ENCODE measurements at regions not wholly inside any gene's neighbourhood (a gene's known extent, or its start where the extent isn't known, plus 50 kb on each side); places are given as distances from the start of the nearest gene placed in this dataset.

- no peak for DNase-seq
- H3K4me3 Mint-ChIP-seq = no peak overlapping the region
- no peaks in the 10 kb centered on the region for H3K27me3 Mint-ChIP-seq (ENCODE audit: low read depth)
- no peak overlapping the region for H3K27ac Mint-ChIP-seq
- H3K4me1 Mint-ChIP-seq (ENCODE audit: low read depth) = no peaks in the 10 kb centered on the region
- intact Hi-C loops (cut with micrococcal nuclease) = no loop called here
- no peaks in the 10 kb centered on the region for H3K36me3 Mint-ChIP-seq (ENCODE audit: low read depth)
- CTCF ChIA-PET = interaction anchor here (0.9 kb wide), 1 partner anchor 567 kb away, joined by 3 read pairs; no protein-coding TSS in a partner anchor
- H3K9me3 Mint-ChIP-seq = peaks cover 18% of the 10 kb centered on the region
Measured at GRCh38 chr12:20305470-20305869, 62.9 kb upstream of the PDE3A start.

DNA sequence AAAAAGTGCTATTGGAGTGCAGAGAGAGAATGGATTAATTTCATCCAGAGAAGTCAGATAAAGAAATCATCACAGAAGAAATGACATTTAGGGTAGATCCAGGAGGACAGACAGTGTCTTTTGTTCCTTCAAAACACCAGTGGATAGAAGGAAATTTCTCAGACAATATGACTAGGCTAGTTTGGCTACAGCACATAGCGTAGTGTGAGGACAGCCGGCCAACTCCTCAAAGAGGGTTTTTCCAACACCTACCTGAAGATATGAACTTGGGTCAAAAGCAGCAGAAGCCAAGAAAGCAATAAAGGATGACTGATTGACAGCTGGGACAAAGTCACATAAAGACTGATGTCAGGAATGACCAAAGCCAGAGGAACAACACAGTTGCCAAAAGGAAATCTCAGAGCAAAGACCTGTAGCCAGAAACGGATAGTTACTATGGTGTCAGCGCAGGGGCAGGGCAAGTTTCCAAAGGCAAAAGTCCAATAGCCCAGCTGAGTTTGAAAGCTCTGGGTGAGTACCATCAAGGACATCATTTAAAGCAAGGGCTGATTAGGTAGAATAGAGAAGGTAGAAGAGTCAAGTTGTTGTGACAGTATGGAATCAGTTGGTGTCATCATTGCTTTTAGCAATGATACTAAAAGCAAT lies 58.7 kb upstream of the PDE3A start:
- H3K4me3 Mint-ChIP-seq = no peak overlapping the region
- intact Hi-C loops (cut with micrococcal nuclease) = no loop called here
- no peaks in the 10 kb centered on the region for H3K4me1 Mint-ChIP-seq (ENCODE audit: low read depth)
- H3K9me3 Mint-ChIP-seq = peaks cover 17% of the 10 kb centered on the region
- DNase-seq = no peak
- no peaks in the 10 kb centered on the region for H3K27me3 Mint-ChIP-seq (ENCODE audit: low read depth)
- H3K27ac Mint-ChIP-seq = no peak overlapping the region
- no peaks in the 10 kb centered on the region for H3K36me3 Mint-ChIP-seq (ENCODE audit: low read depth)
- CTCF ChIA-PET = no interaction called here

- no peak overlapping the region for H3K27ac Mint-ChIP-seq
- H3K9me3 Mint-ChIP-seq = no peaks in the 10 kb centered on the region
- DNase-seq = no peak
- H3K27me3 Mint-ChIP-seq (ENCODE audit: low read depth) = no peaks in the 10 kb centered on the region
- intact Hi-C loops (cut with micrococcal nuclease) = no loop called here
- CTCF ChIA-PET = no interaction called here
- no peak overlapping the region for H3K4me3 Mint-ChIP-seq
- no peaks in the 10 kb centered on the region for H3K36me3 Mint-ChIP-seq (ENCODE audit: low read depth)
- H3K4me1 Mint-ChIP-seq (ENCODE audit: low read depth) = no peaks in the 10 kb centered on the region
Measured at GRCh38 chr12:20314328-20314727, 54.0 kb upstream of the PDE3A start.

GRCh38 chr12:20317554-20317953 lies 50.8 kb upstream of the PDE3A start:
- Mint-ChIP-seq H3K27ac (no peak overlapping the region), H3K9me3 (no peaks in the 10 kb centered on the region), H3K36me3 (ENCODE audit: low read depth) (no peaks in the 10 kb centered on the region), H3K4me3 (no peak overlapping the region), H3K4me1 (ENCODE audit: low read depth) (no peaks in the 10 kb centered on the region), H3K27me3 (ENCODE audit: low read depth) (no peaks in the 10 kb centered on the region)
- intact Hi-C loops (cut with micrococcal nuclease) = no loop called here
- no peak for DNase-seq
- CTCF ChIA-PET = no interaction called here
